SU-DHL-6 (cell line): ENCODE measurements at regions not wholly inside any gene's neighbourhood (a gene's known extent, or its start where the extent isn't known, plus 50 kb on each side); places are given as distances from the start of the nearest gene placed in this dataset.

ENCODE experiments used
- H2AFZ ChIP-seq: fragments of 200-600 bp; sonication (generic); 2 replicates; pipeline ENCODE4 v1.6.1; 2014; ENCODE audit warnings: low read depth, mild to moderate bottlenecking, moderate library complexity, mixed read lengths, antibody characterized with exemption, low read length; ENCODE audit not compliant: severe bottlenecking
- H3F3A ChIP-seq: fragments of 200-600 bp; shearing (Covaris generic); 2 replicates; pipeline ENCODE4 v1.6.0; 2016; ENCODE audit warnings: antibody characterized with exemption, mild to moderate bottlenecking; ENCODE audit not compliant: insufficient read depth
- H3K27ac ChIP-seq: fragments of 200-600 bp; sonication (generic); 2 replicates; pipeline ENCODE4 v1.5.1; 2016; ENCODE audit warnings: low read depth, mild to moderate bottlenecking, low read length, moderate library complexity, mixed read lengths
- H3K27me3 ChIP-seq: fragments of 200-600 bp; sonication (generic), shearing (Covaris generic); 2 replicates; pipeline ENCODE4 v1.6.0; 2014; ENCODE audit warnings: mild to moderate bottlenecking, low read length
- H3K36me3 ChIP-seq: fragments of 200-600 bp; sonication (generic); 2 replicates; pipeline ENCODE4 v1.6.1; 2014; ENCODE audit warnings: mild to moderate bottlenecking, low read length, mixed read lengths
- H3K4me2 ChIP-seq: fragments of 300-600, 200-600 bp; shearing (Covaris generic), sonication (generic); 2 replicates; pipeline ENCODE4 v1.6.0; 2014; ENCODE audit warnings: low read length, low read depth, mild to moderate bottlenecking; ENCODE audit not compliant: poor library complexity, severe bottlenecking
- H3K4me3 ChIP-seq: fragments of 200-600 bp; sonication (generic); 2 replicates; pipeline ENCODE4 v1.5.1; 2014; ENCODE audit warnings: antibody characterized with exemption, low read length, mild to moderate bottlenecking, mixed read lengths; ENCODE audit not compliant: insufficient read depth, poor library complexity, severe bottlenecking
- H3K79me2 ChIP-seq: fragments of 200-600 bp; sonication (generic); 2 replicates; pipeline ENCODE4 v1.6.1; 2014; ENCODE audit warnings: mild to moderate bottlenecking, low read length, moderate library complexity; ENCODE audit not compliant: insufficient read depth
- H3K9ac ChIP-seq: fragments of 200-600 bp; sonication (generic); 2 replicates; pipeline ENCODE4 v1.7.0; 2014; ENCODE audit warnings: mild to moderate bottlenecking, low read length
- H3K9me2 ChIP-seq: fragments of 200-600 bp; sonication (generic); replicated peaks from 2 replicates; pipeline ENCODE4 v1.6.1; 2014; ENCODE audit warnings: low read length; ENCODE audit not compliant: insufficient read depth
- H3K9me3 ChIP-seq: fragments of 200-600 bp; sonication (generic); 2 replicates; pipeline ENCODE4 v1.6.1; 2014; ENCODE audit warnings: low read length, mixed read lengths; ENCODE audit not compliant: insufficient read depth
- H4K20me1 ChIP-seq: fragments of 200-600 bp; sonication (generic); 2 replicates; pipeline ENCODE4 v1.6.1; 2014; ENCODE audit warnings: low read depth, mild to moderate bottlenecking, antibody characterized with exemption, low read length, moderate library complexity, mixed read lengths
- CTCF ChIP-seq: fragments of 200-600 bp; sonication (generic); IDR thresholded peaks from one replicate; pipeline ENCODE4 v1.5.1; 2017; ENCODE audit warnings: antibody characterized with exemption, mild to moderate bottlenecking, low read length, moderate library complexity; ENCODE audit not compliant: insufficient read depth, poor library complexity, severe bottlenecking
- EZH2phosphoT487 ChIP-seq: fragments of 200-600 bp; sonication (generic), shearing (Covaris generic); conservative IDR thresholded peaks from 2 replicates; pipeline ENCODE4 v1.6.1; 2018; ENCODE audit warnings: mild to moderate bottlenecking, antibody characterized with exemption, low read length, moderate library complexity, mixed read lengths

- Histone ChIP-seq H3K27ac (no peak overlapping the region), H3K9me2 (no peaks in the 10 kb centered on the region), H3K4me2 (no peak overlapping the region), H3K9ac (no peak overlapping the region), H4K20me1 (no peaks in the 10 kb centered on the region), H3K9me3 (peaks cover 13% of the 10 kb centered on the region; the same call in 1 of the 2 replicates), H3K79me2 (no peaks in the 10 kb centered on the region), H3F3A (no peaks in the 10 kb centered on the region), H3K36me3 (no peaks in the 10 kb centered on the region), H2AFZ (no peak overlapping the region), H3K4me3 (no peak overlapping the region), H3K27me3 (no peaks in the 10 kb centered on the region)
- no peak for TF ChIP-seq CTCF
- TF ChIP-seq EZH2phosphoT487: no peak
Measured at GRCh38 chr1:59162665-59163064, 134.2 kb upstream of the FGGY start.

- H3K79me2 ChIP-seq: no peaks in the 10 kb centered on the region
- H3K36me3 ChIP-seq: no peaks in the 10 kb centered on the region
- H3K9ac ChIP-seq: no peak overlapping the region
- no peak overlapping the region for H3K4me3 ChIP-seq
- H3K27ac ChIP-seq: no peak overlapping the region
- H4K20me1 ChIP-seq: no peaks in the 10 kb centered on the region
- peaks cover 7% of the 10 kb centered on the region; the same call in 1 of the 2 replicates for H3K9me3 ChIP-seq
- no peaks in the 10 kb centered on the region for H3F3A ChIP-seq
- H2AFZ ChIP-seq: no peak overlapping the region
- TF ChIP-seq EZH2phosphoT487 (no peak), CTCF (no peak)
- no peaks in the 10 kb centered on the region for H3K27me3 ChIP-seq
- H3K4me2 ChIP-seq: no peak overlapping the region
- H3K9me2 ChIP-seq: no peaks in the 10 kb centered on the region
Measured at GRCh38 chr1:59163268-59164092, 133.4 kb upstream of the FGGY start.

GRCh38 chr1:59164371-59164770 is 132.5 kb upstream of the FGGY start:
- H4K20me1 ChIP-seq: no peaks in the 10 kb centered on the region
- no peaks in the 10 kb centered on the region for H3K9me2 ChIP-seq
- H3K27ac ChIP-seq: no peak overlapping the region
- no peak overlapping the region for H3K4me2 ChIP-seq
- H3K79me2 ChIP-seq: no peaks in the 10 kb centered on the region
- TF ChIP-seq CTCF: no peak
- no peak for TF ChIP-seq EZH2phosphoT487
- no peak overlapping the region for H3K9ac ChIP-seq
- H3F3A ChIP-seq: no peaks in the 10 kb centered on the region
- no peaks in the 10 kb centered on the region for H3K36me3 ChIP-seq
- no peak overlapping the region for H3K4me3 ChIP-seq
- no peaks in the 10 kb centered on the region for H3K9me3 ChIP-seq
- H3K27me3 ChIP-seq: no peaks in the 10 kb centered on the region
- no peak overlapping the region for H2AFZ ChIP-seq
